Spleen (tissue), 7 donors: ENCODE measurements at regions not wholly inside any gene's neighbourhood (a gene's known extent, or its start where the extent isn't known, plus 50 kb on each side); places are given as distances from the start of the nearest gene placed in this dataset.

ENCODE experiments used
- POLR2A ChIP-seq, 3 donors: fragments of 450-650 bp; IDR thresholded peaks; one replicate each; pipeline ENCODE4 v1.5.1; 2017; ENCODE audit warnings: antibody characterized with exemption in 3 of 3, mild to moderate bottlenecking in 1 of 3
- POLR2AphosphoS5 ChIP-seq, 3 donors: sonication (generic); formaldehyde crosslinking; IDR thresholded peaks; one replicate each; pipeline ENCODE4 v1.5.1; 2017; ENCODE audit warnings: antibody characterized with exemption in 3 of 3
- TF ChIP-seq, protein P1 (sequence below), 11 experiments: fragments of 200-600 bp in 7 of 11; fragments of 450-650 bp in 4 of 11; sonication (generic) in 4 of 11; IDR thresholded peaks in 8 of 11; conservative IDR thresholded peaks in 3 of 11; 1 replicate in 7 of 11; 2 replicates in 4 of 11; pipeline versions ENCODE4 v1.4.0 to v1.8.0; 2016 to 2021; ENCODE audit warnings: antibody characterized with exemption in 11 of 11, inconsistent platforms in 4 of 11, mild to moderate bottlenecking in 1 of 11
- donor health status: DM: no; HTN: no; CAD: no; lungs with moderate emphysema.
- donor health status: DM: no; HTN: no; CAD: no.
- donor health status: DM: no; HTN: no; CAD: no.

DNA sequence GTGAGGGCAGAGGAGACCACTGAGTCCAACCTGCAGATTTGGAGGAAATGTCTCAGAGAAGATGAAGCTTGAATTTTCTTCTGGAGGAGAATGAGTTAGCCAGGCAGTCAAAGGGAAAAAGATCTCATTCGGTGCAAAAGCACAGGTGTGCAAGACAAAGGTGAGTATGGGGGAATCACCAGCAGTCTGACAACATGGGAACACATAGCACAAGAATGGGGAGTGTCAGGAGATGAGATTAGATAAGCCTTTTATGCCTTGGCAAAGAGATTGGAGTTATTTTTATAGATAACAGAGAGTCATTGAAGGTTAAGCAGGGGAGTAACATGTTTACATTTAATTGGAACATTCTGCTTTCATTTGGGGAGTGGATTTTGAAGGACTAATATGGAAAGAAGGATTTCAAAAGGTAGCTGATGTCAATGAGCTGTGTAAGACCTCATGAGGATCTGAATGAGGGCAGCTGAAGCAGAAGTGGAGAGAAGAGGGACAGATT is 171.3 kb upstream of the NTF3 start:
- no peak for TF ChIP-seq POLR2A (IDR thresholded peaks at IDR 0.05)
- TF ChIP-seq, protein P1, sequence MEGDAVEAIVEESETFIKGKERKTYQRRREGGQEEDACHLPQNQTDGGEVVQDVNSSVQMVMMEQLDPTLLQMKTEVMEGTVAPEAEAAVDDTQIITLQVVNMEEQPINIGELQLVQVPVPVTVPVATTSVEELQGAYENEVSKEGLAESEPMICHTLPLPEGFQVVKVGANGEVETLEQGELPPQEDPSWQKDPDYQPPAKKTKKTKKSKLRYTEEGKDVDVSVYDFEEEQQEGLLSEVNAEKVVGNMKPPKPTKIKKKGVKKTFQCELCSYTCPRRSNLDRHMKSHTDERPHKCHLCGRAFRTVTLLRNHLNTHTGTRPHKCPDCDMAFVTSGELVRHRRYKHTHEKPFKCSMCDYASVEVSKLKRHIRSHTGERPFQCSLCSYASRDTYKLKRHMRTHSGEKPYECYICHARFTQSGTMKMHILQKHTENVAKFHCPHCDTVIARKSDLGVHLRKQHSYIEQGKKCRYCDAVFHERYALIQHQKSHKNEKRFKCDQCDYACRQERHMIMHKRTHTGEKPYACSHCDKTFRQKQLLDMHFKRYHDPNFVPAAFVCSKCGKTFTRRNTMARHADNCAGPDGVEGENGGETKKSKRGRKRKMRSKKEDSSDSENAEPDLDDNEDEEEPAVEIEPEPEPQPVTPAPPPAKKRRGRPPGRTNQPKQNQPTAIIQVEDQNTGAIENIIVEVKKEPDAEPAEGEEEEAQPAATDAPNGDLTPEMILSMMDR (IDR thresholded peaks at IDR 0.05 in 8 of 11, conservative IDR thresholded peaks at IDR 0.05 in 3 of 11): no peak
- TF ChIP-seq POLR2AphosphoS5 (IDR thresholded peaks at IDR 0.05): no peak
